HG02981 (cell line): ENCODE measurements at regions not wholly inside any gene's neighbourhood (a gene's known extent, or its start where the extent isn't known, plus 50 kb on each side); places are given as distances from the start of the nearest gene placed in this dataset.
"Not testable (repeated sequence)": the region's sequence is repeated elsewhere in the genome, so short reads cannot be mapped to it uniquely, and the experiment has no call there.

Experiments used
- ATAC-seq: cut with Tn5 transposase; IDR thresholded peaks from one replicate; pipeline ENCODE4 v1.9.1; 2021; ENCODE audit warnings: mild to moderate bottlenecking, moderate library complexity; ENCODE audit not compliant: unreplicated experiment

- no peak for ATAC-seq
Measured at GRCh38 chr18:56445422-56445821, 193.0 kb downstream of the TXNL1 start.

- ATAC-seq: no peak
Measured at GRCh38 chr18:56444201-56444600, 194.2 kb downstream of the TXNL1 start.

GRCh38 chr18:56443166-56443907 lies 195.1 kb downstream of the TXNL1 start:
- ATAC-seq: no peak

- ATAC-seq: not testable (repeated sequence)
Measured at GRCh38 chr18:56438480-56438879, 199.9 kb downstream of the TXNL1 start.

GRCh38 chr18:56436651-56437050 lies 201.7 kb downstream of the TXNL1 start:
- no peak for ATAC-seq

GRCh38 chr18:56433919-56434318 lies 204.5 kb downstream of the TXNL1 start:
- ATAC-seq: no peak

- no peak for ATAC-seq
Measured at GRCh38 chr18:56431551-56431950, 206.8 kb downstream of the TXNL1 start.

- ATAC-seq: no peak
Measured at GRCh38 chr18:56423626-56424025, 214.8 kb downstream of the TXNL1 start.

GRCh38 chr18:56421647-56422046 lies 216.7 kb downstream of the TXNL1 start:
- ATAC-seq: no peak

- not testable (repeated sequence) for ATAC-seq
Measured at GRCh38 chr18:56420868-56421267, 217.5 kb downstream of the TXNL1 start.

- no peak for ATAC-seq
Measured at GRCh38 chr18:56414357-56414756, 224.0 kb downstream of the TXNL1 start.

GRCh38 chr18:56413862-56414261 lies 224.5 kb downstream of the TXNL1 start:
- ATAC-seq: no peak

GRCh38 chr18:56412951-56413350 lies 225.4 kb downstream of the TXNL1 start:
- ATAC-seq: no peak

- no peak for ATAC-seq
Measured at GRCh38 chr18:56409736-56410135, 228.7 kb downstream of the TXNL1 start.

GRCh38 chr18:56407646-56408180 lies 230.7 kb downstream of the TXNL1 start:
- no peak for ATAC-seq

- ATAC-seq: no peak
Measured at GRCh38 chr18:56402872-56403516, 235.4 kb downstream of the TXNL1 start.

GRCh38 chr18:56393870-56394269 lies 244.5 kb downstream of the TXNL1 start:
- ATAC-seq: no peak

GRCh38 chr18:56391931-56392590 lies 246.3 kb downstream of the TXNL1 start:
- ATAC-seq: no peak

GRCh38 chr18:56390626-56391025 lies 247.8 kb downstream of the TXNL1 start:
- no peak for ATAC-seq

GRCh38 chr18:56389190-56389589 lies 249.2 kb downstream of the TXNL1 start:
- ATAC-seq: no peak

- ATAC-seq: no peak
Measured at GRCh38 chr18:56388571-56388970, 249.8 kb downstream of the TXNL1 start.

- no peak for ATAC-seq
Measured at GRCh38 chr18:56386856-56387255, 251.5 kb downstream of the TXNL1 start.
